A673 (cell line): ENCODE measurements at regions not wholly inside any gene's neighbourhood (a gene's known extent, or its start where the extent isn't known, plus 50 kb on each side); places are given as distances from the start of the nearest gene placed in this dataset.

Experiments
- BruUV-seq: library from RNA; stranded (reverse); fragments of 400-500 nt; replicated peaks from 2 replicates; lab custom pipeline; 2021; lab: Mats Ljungman, UMichigan
- CTCF ChIA-PET: fragments of 300-600 bp; sonication (Branson Sonifier 250); formaldehyde crosslinking; loops from one replicate; lab custom pipeline; 2022; ENCODE audit warnings: antibody characterized with exemption; lab: Charles Lee
- POLR2A ChIA-PET: fragments of 300-600 bp; sonication (Branson Sonifier 250); formaldehyde crosslinking; loops from one replicate; lab custom pipeline; 2022; ENCODE audit warnings: antibody characterized with exemption; ENCODE audit not compliant: low non-redundant PET; lab: Charles Lee
- DNase-seq: peaks from one replicate; pipeline ENCODE4 v3.0.0-alpha.2; 2015; ENCODE audit warnings: low spot score
- H3K27ac ChIP-seq: fragments of 200-600 bp; sonication (generic); 2 replicates; pipeline ENCODE4 v1.5.1; 2016; ENCODE audit warnings: mixed run types, low read depth, mild to moderate bottlenecking, mixed read lengths, antibody characterized with exemption, low read length; ENCODE audit not compliant: poor library complexity, severe bottlenecking
- H3K27me3 ChIP-seq: fragments of 200-600 bp; sonication (generic); replicated peaks from 2 replicates; pipeline ENCODE4 v1.6.1; 2017; ENCODE audit warnings: mixed run types, low read depth, mild to moderate bottlenecking, mixed read lengths, antibody characterized with exemption, low read length; ENCODE audit not compliant: insufficient read depth, poor library complexity
- H3K36me3 ChIP-seq: fragments of 200-600 bp; sonication (generic); 2 replicates; pipeline ENCODE4 v1.6.1; 2016; ENCODE audit warnings: mixed run types, mild to moderate bottlenecking, mixed read lengths, antibody characterized with exemption, low read length; ENCODE audit not compliant: insufficient read depth, poor library complexity, severe bottlenecking
- H3K4me1 ChIP-seq: fragments of 200-600 bp; sonication (generic); 2 replicates; pipeline ENCODE4 v1.6.1; 2017; ENCODE audit warnings: mixed run types, mild to moderate bottlenecking, mixed read lengths, antibody characterized with exemption, low read length; ENCODE audit not compliant: insufficient read depth, poor library complexity, severe bottlenecking
- H3K4me3 ChIP-seq: fragments of 200-600 bp; sonication (generic); 2 replicates; pipeline ENCODE4 v1.5.1; 2016; ENCODE audit warnings: low read depth, mixed run types, mild to moderate bottlenecking, mixed read lengths, low read length; ENCODE audit not compliant: poor library complexity, severe bottlenecking
- H3K9me3 ChIP-seq: fragments of 200-600 bp; sonication (generic); 2 replicates; pipeline ENCODE4 v1.6.1; 2016; ENCODE audit warnings: mixed run types, low read depth, mild to moderate bottlenecking, mixed read lengths, antibody characterized with exemption, low read length; ENCODE audit not compliant: poor library complexity, severe bottlenecking
- EZH2 ChIP-seq: fragments of 200-600 bp; sonication (generic); IDR thresholded peaks from 2 replicates; pipeline ENCODE4 v1.6.1; 2017; ENCODE audit warnings: borderline replicate concordance, low read depth, mild to moderate bottlenecking, mixed read lengths, antibody characterized with exemption, low read length; ENCODE audit not compliant: poor library complexity, severe bottlenecking
- intact Hi-C: fragments of 100-400 bp; cut with micrococcal nuclease; formaldehyde crosslinking; loops from one replicate; pipeline ENCODE4 v1.10.0; 2022; ENCODE audit not compliant: unreplicated experiment
- TF ChIP-seq, protein P1 (sequence below): fragments of 300-800, 200-600 bp; sonication (generic); conservative IDR thresholded peaks from 2 replicates; pipeline ENCODE4 v1.5.1; 2017; ENCODE audit warnings: low read depth, mild to moderate bottlenecking, antibody characterized with exemption, low read length, moderate library complexity, mixed read lengths

DNA sequence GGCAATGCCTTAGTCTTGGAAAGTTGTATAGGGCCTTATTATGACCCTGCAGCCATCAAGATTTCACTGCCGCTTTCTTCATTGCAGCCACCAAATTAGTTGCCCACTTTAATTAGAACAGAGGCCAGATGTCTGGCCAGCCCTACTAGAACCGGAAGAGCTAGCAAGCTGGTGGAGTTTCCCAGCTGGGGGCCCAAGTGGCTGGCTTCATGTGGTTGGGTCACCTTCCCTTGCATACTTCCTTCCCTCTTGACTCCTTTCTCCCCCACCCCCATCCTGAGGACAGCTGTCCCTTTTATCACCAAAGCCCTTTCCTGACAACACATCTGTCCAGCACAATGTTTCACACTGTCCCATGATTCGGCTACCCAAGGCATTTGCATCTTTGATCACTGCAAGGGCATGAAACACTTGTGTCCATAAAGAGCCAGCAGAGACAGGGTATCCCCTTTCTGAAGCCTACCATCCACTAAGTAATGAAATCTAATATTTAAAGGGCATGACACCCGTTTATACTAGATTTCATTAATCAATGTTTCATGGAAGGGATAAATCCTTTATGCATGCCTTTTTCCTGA lies 187.2 kb downstream of the BCL11A start:
- H3K4me3 ChIP-seq: no peak overlapping the region
- DNase-seq: no peak
- no peaks in the 10 kb centered on the region for H3K4me1 ChIP-seq
- H3K27me3 ChIP-seq: peaks cover 10% of the 10 kb centered on the region
- H3K36me3 ChIP-seq: no peaks in the 10 kb centered on the region
- intact Hi-C loops: no loop called here
- TF ChIP-seq, protein P1, sequence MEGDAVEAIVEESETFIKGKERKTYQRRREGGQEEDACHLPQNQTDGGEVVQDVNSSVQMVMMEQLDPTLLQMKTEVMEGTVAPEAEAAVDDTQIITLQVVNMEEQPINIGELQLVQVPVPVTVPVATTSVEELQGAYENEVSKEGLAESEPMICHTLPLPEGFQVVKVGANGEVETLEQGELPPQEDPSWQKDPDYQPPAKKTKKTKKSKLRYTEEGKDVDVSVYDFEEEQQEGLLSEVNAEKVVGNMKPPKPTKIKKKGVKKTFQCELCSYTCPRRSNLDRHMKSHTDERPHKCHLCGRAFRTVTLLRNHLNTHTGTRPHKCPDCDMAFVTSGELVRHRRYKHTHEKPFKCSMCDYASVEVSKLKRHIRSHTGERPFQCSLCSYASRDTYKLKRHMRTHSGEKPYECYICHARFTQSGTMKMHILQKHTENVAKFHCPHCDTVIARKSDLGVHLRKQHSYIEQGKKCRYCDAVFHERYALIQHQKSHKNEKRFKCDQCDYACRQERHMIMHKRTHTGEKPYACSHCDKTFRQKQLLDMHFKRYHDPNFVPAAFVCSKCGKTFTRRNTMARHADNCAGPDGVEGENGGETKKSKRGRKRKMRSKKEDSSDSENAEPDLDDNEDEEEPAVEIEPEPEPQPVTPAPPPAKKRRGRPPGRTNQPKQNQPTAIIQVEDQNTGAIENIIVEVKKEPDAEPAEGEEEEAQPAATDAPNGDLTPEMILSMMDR: no peak
- TF ChIP-seq EZH2: no peak
- BruUV-seq: no TSS peak
- no peak overlapping the region for H3K27ac ChIP-seq
- ChIA-PET POLR2A (no interaction called here), CTCF (no interaction called here)
- no peaks in the 10 kb centered on the region for H3K9me3 ChIP-seq

DNA sequence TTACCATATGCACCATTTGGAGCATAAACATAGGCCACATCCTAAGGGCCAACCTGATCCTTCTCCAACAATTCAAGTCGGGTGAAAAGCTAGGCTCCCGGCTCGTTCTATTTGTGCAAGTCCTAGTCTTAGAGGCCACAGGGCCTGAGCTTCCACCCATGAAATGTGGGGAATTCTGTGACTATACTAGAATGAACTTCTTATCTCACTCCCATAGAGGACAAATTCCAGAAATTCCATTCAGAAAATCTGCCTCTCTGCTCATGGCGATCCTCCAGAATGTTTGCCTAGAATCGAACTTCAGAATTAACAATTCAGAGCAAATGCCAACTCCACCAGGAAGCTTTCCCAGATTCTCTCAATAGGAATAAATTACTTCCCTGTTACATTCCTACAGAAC lies 187.9 kb downstream of the BCL11A start:
- H3K4me3 ChIP-seq: no peak overlapping the region
- H3K4me1 ChIP-seq: no peaks in the 10 kb centered on the region
- H3K27me3 ChIP-seq: peaks cover 6% of the 10 kb centered on the region
- no peaks in the 10 kb centered on the region for H3K36me3 ChIP-seq
- H3K9me3 ChIP-seq: no peaks in the 10 kb centered on the region
- POLR2A ChIA-PET: no interaction called here
- CTCF ChIA-PET: no interaction called here
- TF ChIP-seq EZH2: no peak
- TF ChIP-seq, protein P1: no peak
- BruUV-seq: no TSS peak
- H3K27ac ChIP-seq: no peak overlapping the region
- intact Hi-C loops: no loop called here
- no peak for DNase-seq

DNA sequence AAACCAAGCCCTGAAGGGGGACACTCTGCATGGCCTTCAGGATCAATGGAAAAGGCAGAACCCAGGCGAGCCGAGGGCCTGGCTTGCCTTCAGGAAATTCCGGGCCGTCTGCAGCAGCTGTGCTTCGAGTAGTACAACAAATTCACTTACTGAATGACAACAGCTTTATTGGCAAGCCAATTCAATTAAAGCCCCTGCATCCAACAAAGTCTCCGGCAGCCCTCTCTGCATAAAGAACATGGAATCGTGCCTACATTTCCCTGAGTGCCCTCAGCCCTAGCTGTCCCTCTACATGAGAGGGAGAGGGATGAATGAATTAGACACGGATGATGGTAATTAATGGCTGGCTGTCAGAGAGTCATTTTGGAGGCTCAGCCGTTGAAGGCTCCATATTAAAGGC lies 189.0 kb downstream of the BCL11A start:
- ChIA-PET POLR2A (no interaction called here), CTCF (no interaction called here)
- Histone ChIP-seq H3K27me3 (peaks cover 5% of the 10 kb centered on the region), H3K27ac (no peak overlapping the region), H3K36me3 (no peaks in the 10 kb centered on the region), H3K4me1 (no peaks in the 10 kb centered on the region), H3K4me3 (no peak overlapping the region), H3K9me3 (no peaks in the 10 kb centered on the region)
- intact Hi-C loops: no loop called here
- TF ChIP-seq, protein P1: no peak
- no peak for TF ChIP-seq EZH2
- no peak for DNase-seq
- BruUV-seq: no TSS peak
